Right lobe of liver (tissue), 4 donors: ENCODE measurements at regions not wholly inside any gene's neighbourhood (a gene's known extent, or its start where the extent isn't known, plus 50 kb on each side); places are given as distances from the start of the nearest gene placed in this dataset.

Source experiments
- POLR2A ChIP-seq: fragments of 450-650 bp; IDR thresholded peaks from one replicate; pipeline ENCODE4 v1.6.1; 2017; ENCODE audit warnings: antibody characterized with exemption, mild to moderate bottlenecking
- TF ChIP-seq, protein P1 (sequence below), 4 donors: fragments of 200-600 bp in 3 of 4; fragments of 450-650 bp in 1 of 4; IDR thresholded peaks; one replicate each; pipeline versions ENCODE4 v1.5.1 to v1.8.0; 2016 to 2022; ENCODE audit warnings: antibody characterized with exemption in 4 of 4, mild to moderate bottlenecking in 2 of 4
- donor health status: DM: no; HTN: no; CAD: no.
- donor health status: DM: no; HTN: no; CAD: no.
- donor health status: DM: no; HTN: yes; CAD: no.

- TF ChIP-seq, protein P1, sequence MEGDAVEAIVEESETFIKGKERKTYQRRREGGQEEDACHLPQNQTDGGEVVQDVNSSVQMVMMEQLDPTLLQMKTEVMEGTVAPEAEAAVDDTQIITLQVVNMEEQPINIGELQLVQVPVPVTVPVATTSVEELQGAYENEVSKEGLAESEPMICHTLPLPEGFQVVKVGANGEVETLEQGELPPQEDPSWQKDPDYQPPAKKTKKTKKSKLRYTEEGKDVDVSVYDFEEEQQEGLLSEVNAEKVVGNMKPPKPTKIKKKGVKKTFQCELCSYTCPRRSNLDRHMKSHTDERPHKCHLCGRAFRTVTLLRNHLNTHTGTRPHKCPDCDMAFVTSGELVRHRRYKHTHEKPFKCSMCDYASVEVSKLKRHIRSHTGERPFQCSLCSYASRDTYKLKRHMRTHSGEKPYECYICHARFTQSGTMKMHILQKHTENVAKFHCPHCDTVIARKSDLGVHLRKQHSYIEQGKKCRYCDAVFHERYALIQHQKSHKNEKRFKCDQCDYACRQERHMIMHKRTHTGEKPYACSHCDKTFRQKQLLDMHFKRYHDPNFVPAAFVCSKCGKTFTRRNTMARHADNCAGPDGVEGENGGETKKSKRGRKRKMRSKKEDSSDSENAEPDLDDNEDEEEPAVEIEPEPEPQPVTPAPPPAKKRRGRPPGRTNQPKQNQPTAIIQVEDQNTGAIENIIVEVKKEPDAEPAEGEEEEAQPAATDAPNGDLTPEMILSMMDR (IDR thresholded peaks at IDR 0.05) = no peak
- no peak for TF ChIP-seq POLR2A
Measured at GRCh38 chr5:101643794-101644193, 652.3 kb downstream of the SLCO4C1 start.
